Stimulated activated naive CD8-positive, alpha-beta T cell treated with anti-CD3 and anti-CD28 coated beads, Interleukin-15, Interleukin-2, amounts not matched to agents 100 ng/mL and 50 ng/mL, for 24 hours (primary cell): ENCODE measurements at regions not wholly inside any gene's neighbourhood (a gene's known extent, or its start where the extent isn't known, plus 50 kb on each side); places are given as distances from the start of the nearest gene placed in this dataset.
"Not testable (repeated sequence)": the region's sequence is repeated elsewhere in the genome, so short reads cannot be mapped to it uniquely, and the experiment has no call there.

Source experiments
- H3K27ac Mint-ChIP-seq: one replicate; pipeline ENCODE4 v1.8.0; 2021; ENCODE audit warnings: mild to moderate bottlenecking, mixed read lengths
- H3K27me3 Mint-ChIP-seq: one replicate; pipeline ENCODE4 v1.8.0; 2021; ENCODE audit warnings: mixed read lengths
- H3K36me3 Mint-ChIP-seq: one replicate; pipeline ENCODE4 v1.8.0; 2021; ENCODE audit warnings: low read depth, mixed read lengths
- H3K4me1 Mint-ChIP-seq: one replicate; pipeline ENCODE4 v1.8.0; 2021; ENCODE audit warnings: low read depth, mixed read lengths
- H3K4me3 Mint-ChIP-seq: one replicate; pipeline ENCODE4 v1.8.0; 2021; ENCODE audit warnings: mild to moderate bottlenecking, mixed read lengths
- H3K9me3 Mint-ChIP-seq: one replicate; pipeline ENCODE4 v1.8.0; 2021; ENCODE audit warnings: mixed read lengths

DNA sequence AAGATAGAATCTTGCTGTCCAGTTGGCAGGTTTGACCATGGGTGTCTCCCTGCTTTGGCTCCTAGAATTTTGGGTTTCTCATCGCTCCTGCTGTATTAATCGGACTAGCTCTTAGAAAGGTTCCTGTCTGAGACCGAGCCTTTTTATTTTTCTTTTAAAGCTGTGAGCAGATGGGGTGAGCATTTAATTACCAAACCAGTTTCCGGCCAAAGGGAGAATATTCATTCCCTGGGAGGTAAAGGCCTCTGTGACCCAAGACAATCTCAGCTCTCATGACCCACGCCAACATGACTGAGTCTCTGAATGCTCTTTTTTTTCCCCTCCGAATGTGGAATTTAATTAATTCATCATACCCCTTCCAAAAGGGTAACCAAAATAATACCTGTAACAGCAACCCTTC is 464.7 kb upstream of the TMEM132C start:
- no peaks in the 10 kb centered on the region for H3K36me3 Mint-ChIP-seq
- no peaks in the 10 kb centered on the region for H3K4me1 Mint-ChIP-seq
- no peaks in the 10 kb centered on the region for H3K9me3 Mint-ChIP-seq
- H3K27ac Mint-ChIP-seq: no peak overlapping the region
- H3K27me3 Mint-ChIP-seq: no peaks in the 10 kb centered on the region
- no peak overlapping the region for H3K4me3 Mint-ChIP-seq

DNA sequence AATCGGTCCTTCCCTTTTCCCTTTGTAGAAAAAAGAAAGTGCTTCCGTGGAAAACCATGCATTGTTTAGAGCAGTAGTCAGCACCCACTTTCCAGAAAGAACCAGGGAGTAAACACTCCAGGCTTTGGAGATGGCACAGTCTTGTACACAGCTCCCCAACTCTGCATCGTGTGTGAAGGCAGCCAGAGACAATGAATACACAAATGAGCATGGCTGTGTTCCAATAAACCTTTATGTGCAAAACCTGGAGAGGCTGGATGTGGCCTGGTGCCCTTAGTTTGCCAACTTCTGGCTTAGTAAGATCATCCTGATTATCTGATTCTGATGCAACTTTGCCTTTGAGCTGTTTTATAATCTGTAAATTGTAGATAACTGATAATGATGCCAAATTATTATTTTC is 463.4 kb upstream of the TMEM132C start:
- Mint-ChIP-seq H3K4me3 (no peak overlapping the region), H3K9me3 (no peaks in the 10 kb centered on the region), H3K4me1 (no peaks in the 10 kb centered on the region), H3K27me3 (no peaks in the 10 kb centered on the region), H3K27ac (no peak overlapping the region), H3K36me3 (no peaks in the 10 kb centered on the region)

DNA sequence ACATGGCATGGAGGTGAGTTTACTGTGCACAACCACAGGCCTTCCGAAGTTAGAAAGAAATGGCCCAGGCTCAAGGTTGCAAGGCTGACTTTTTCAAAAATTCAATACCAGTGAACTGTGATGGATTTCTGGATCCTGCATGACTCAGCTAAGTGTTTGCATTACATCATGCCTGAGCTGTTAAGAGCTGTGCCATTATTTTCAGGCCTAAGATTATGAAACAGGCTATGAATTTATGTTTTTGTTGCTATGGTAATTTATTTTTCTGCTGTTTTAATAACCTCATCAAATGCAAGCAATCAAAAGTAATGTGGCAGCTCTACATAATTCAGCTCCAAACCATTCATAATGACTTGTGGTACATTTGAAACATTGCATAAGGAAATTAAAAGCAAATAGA is 457.7 kb upstream of the TMEM132C start:
- H3K4me3 Mint-ChIP-seq: no peak overlapping the region
- no peaks in the 10 kb centered on the region for H3K36me3 Mint-ChIP-seq
- H3K9me3 Mint-ChIP-seq: peaks cover 10% of the 10 kb centered on the region
- H3K27ac Mint-ChIP-seq: no peak overlapping the region
- H3K27me3 Mint-ChIP-seq: no peaks in the 10 kb centered on the region
- no peaks in the 10 kb centered on the region for H3K4me1 Mint-ChIP-seq

DNA sequence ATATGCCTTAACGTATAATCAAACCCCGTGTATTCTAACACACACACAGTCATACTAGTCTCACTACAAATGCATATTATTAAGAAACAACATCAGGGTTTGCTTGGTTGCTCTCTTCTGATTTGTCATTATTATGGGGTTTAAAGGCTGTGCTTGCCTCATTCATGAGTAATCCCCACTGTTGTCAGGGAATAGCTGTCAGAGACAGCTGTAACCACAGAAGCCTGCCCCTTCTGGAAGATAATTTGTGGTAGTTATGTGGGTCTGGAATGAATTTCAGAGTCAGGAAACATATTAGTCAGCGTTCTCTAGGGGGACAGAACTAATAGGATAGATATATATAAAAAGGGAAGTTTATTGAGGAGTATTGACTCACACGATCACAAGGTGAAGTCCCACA is 456.9 kb upstream of the TMEM132C start:
- no peak overlapping the region for H3K4me3 Mint-ChIP-seq
- H3K27me3 Mint-ChIP-seq: no peaks in the 10 kb centered on the region
- H3K36me3 Mint-ChIP-seq: no peaks in the 10 kb centered on the region

DNA sequence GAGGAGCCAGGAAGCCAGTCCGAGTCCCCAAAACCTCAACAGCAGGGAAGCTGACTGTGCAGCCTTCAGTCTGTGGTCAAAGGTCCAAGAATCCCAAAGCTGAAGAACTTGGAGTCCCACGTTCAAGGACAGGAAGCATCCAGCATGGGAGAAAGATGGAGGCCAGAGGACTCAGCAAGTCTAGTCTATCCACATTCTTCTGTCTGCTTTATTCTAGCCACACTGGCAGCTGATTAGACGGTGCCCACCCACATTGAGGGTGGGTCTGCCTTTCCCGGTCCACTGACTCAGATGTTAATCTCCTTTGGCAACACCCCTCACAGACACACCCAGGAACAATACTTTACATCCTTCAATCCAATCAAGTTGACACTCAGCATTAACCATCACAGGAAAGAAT is 456.5 kb upstream of the TMEM132C start:
- H3K4me1 Mint-ChIP-seq, H3K4me3 Mint-ChIP-seq, H3K27ac Mint-ChIP-seq, H3K36me3 Mint-ChIP-seq, H3K27me3 Mint-ChIP-seq: not testable (repeated sequence)
- H3K9me3 Mint-ChIP-seq: peaks cover 11% of the 10 kb centered on the region

More for the DNA sequence above, 456.9 kb upstream of the TMEM132C start:
- peaks cover 10% of the 10 kb centered on the region for H3K9me3 Mint-ChIP-seq
- H3K27ac Mint-ChIP-seq: no peak overlapping the region
- H3K4me1 Mint-ChIP-seq: no peaks in the 10 kb centered on the region

DNA sequence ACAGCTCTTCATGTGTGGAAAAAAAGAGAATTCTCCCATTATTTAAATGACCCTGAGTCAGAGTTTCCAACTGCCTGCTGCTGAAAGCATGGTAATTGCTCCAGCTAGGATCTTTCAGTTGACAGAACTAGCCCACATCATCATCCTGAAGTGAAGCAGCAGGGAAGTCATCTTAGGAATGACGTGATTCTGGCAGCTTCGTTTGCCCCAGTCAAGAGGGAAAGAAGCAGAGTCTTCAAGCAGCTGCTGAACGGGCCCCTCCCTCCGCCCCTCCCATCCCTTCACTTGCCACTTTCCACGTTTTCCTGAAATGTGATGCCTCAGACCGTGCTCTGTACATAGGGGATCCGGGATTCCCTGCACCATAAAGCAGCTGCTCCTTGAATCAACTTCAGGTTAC is 455.0 kb upstream of the TMEM132C start:
- Mint-ChIP-seq H3K4me1 (no peaks in the 10 kb centered on the region), H3K27ac (no peak overlapping the region), H3K4me3 (no peak overlapping the region), H3K9me3 (peaks cover 13% of the 10 kb centered on the region), H3K27me3 (no peaks in the 10 kb centered on the region), H3K36me3 (no peaks in the 10 kb centered on the region)

DNA sequence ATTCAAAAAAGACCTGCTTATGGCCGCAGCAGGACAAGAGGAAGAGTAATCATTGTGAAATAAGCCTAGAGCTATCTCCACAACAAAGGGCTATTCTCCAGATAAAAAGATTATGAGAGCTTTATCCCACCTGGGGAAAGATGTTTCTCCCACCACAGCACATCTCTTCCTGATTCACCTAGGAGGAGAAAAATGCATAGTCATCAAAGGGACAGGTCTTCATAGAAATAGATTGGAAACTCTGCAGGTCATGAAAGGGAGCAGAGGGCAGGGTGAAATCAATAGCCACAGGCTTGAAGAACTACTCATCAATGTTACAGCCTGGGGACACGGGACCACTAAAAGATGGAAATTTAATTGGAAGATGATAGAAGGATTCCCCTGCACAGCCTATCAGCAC is 453.8 kb upstream of the TMEM132C start:
- Mint-ChIP-seq H3K4me3 (no peak overlapping the region), H3K36me3 (no peaks in the 10 kb centered on the region), H3K27ac (no peak overlapping the region)

DNA sequence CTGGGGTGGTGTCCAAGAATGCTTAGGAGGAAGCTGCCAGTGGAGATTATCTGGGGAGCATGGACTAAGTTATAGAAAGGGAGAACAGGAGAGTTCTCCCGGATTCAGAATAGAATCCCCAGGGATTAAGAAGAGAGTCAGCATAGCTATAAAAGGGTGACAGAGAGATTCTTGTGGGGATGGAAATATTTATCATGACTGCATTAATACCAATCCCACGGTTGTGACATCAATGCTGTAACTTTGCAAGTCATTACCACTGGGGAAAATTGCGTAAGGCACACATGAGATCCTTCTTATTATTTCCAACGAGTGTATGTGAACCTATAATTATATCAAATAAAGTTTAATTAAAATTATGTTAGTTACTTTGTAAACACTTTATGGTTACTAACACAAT is 447.9 kb upstream of the TMEM132C start:
- Mint-ChIP-seq H3K36me3 (no peaks in the 10 kb centered on the region), H3K9me3 (peaks cover 4% of the 10 kb centered on the region), H3K4me1 (no peaks in the 10 kb centered on the region), H3K27me3 (no peaks in the 10 kb centered on the region), H3K27ac (no peak overlapping the region), H3K4me3 (no peak overlapping the region)

More for the DNA sequence above, 453.8 kb upstream of the TMEM132C start:
- Mint-ChIP-seq H3K9me3 (peaks cover 13% of the 10 kb centered on the region), H3K27me3 (no peaks in the 10 kb centered on the region), H3K4me1 (no peaks in the 10 kb centered on the region)

DNA sequence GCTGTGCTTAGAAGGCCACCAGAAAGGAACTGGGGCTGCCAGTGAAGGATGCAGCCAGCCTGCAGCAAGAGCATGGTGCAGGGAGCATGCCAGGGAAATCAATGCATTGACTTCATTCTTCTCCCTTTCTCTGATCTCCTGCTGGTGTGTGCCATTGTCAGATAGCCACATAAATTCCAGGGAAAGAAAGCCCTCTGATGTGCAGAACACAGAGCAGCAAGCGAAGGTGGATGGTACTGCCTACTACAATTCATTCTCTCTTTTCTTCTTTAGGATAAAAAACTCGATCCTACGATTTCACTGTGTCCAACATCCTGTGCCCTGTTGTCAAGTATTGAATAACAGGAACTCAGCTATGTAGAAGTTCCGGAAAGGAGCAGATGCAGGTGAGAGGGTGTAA is 446.7 kb upstream of the TMEM132C start:
- Mint-ChIP-seq H3K4me3 (no peak overlapping the region), H3K27ac (no peak overlapping the region), H3K36me3 (no peaks in the 10 kb centered on the region), H3K27me3 (no peaks in the 10 kb centered on the region), H3K9me3 (peaks cover 11% of the 10 kb centered on the region), H3K4me1 (no peaks in the 10 kb centered on the region)

DNA sequence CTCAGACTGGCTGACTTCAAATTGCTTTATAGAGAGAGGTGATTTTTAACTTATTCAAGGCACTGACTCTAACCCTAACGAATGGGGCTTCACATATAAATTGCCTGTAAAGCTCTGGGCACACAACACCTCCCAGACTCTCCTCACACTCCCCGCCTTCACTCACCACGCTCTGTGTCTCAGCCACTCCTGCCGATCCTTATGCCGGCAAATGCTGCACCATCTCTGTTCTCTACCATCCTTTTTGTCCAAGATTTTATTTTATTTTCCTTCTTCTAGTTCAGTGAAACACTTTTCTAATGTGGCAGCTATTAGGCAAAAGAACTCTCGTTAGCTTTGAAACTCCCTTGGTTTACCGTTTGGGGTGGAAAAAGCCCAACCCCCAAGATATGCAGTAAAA is 446.1 kb upstream of the TMEM132C start:
- no peak overlapping the region for H3K27ac Mint-ChIP-seq
- H3K4me3 Mint-ChIP-seq: no peak overlapping the region
- no peaks in the 10 kb centered on the region for H3K27me3 Mint-ChIP-seq
- no peaks in the 10 kb centered on the region for H3K36me3 Mint-ChIP-seq
- H3K9me3 Mint-ChIP-seq: peaks cover 10% of the 10 kb centered on the region
- no peaks in the 10 kb centered on the region for H3K4me1 Mint-ChIP-seq

DNA sequence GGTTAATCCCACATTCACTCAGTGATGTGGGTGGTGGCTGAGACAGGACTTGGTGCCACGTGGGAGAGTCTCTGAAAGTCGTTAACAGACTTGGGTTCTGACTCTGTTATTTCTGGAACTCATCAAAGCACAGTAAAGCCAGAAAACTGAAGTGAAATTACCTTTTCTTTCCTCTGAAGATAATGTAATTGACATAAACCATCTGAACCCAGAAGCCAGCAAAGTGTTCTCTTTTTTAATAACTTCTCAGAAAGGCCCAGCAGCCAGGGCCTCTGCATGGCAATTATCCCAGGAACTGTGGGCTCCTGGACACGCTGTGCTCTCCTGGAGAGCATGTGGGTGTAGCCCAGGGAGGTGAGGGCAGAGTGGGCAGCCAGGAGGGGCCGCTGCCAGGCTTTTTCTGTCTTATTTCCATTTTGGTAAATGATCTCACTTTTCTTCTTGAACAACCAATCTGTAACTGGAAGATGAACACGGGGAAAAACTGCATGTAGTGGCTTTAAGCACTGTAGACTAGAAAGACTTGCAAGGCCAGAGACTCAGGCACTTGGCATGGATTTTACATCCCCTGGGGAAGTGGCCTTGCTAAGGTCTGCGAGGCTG is 444.1 kb upstream of the TMEM132C start:
- no peaks in the 10 kb centered on the region for H3K36me3 Mint-ChIP-seq
- H3K4me1 Mint-ChIP-seq: no peaks in the 10 kb centered on the region
- H3K9me3 Mint-ChIP-seq: peaks cover 10% of the 10 kb centered on the region
- no peak overlapping the region for H3K4me3 Mint-ChIP-seq
- H3K27me3 Mint-ChIP-seq: no peaks in the 10 kb centered on the region
- no peak overlapping the region for H3K27ac Mint-ChIP-seq

DNA sequence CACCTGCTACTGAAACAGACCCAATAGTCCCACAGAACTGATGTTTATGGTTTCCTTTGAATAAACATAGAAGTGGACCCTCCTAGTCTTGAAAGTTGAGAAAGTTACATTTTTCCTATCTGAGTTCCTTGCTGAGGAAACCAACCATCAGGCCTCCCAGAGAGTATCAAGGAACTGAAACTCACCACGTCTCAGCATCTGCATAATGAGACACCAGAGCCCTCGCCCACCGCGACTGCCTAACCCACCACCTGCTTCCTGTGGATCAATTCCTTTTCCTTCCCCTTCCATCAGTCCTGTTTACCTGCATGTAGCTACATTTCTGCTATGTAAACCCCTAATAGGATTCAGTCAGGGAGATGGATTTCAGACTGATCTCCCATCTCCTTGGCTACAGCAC is 443.2 kb upstream of the TMEM132C start:
- no peak overlapping the region for H3K4me3 Mint-ChIP-seq
- H3K4me1 Mint-ChIP-seq: no peaks in the 10 kb centered on the region
- no peak overlapping the region for H3K27ac Mint-ChIP-seq
- no peaks in the 10 kb centered on the region for H3K36me3 Mint-ChIP-seq
- no peaks in the 10 kb centered on the region for H3K27me3 Mint-ChIP-seq
- H3K9me3 Mint-ChIP-seq: peaks cover 15% of the 10 kb centered on the region

DNA sequence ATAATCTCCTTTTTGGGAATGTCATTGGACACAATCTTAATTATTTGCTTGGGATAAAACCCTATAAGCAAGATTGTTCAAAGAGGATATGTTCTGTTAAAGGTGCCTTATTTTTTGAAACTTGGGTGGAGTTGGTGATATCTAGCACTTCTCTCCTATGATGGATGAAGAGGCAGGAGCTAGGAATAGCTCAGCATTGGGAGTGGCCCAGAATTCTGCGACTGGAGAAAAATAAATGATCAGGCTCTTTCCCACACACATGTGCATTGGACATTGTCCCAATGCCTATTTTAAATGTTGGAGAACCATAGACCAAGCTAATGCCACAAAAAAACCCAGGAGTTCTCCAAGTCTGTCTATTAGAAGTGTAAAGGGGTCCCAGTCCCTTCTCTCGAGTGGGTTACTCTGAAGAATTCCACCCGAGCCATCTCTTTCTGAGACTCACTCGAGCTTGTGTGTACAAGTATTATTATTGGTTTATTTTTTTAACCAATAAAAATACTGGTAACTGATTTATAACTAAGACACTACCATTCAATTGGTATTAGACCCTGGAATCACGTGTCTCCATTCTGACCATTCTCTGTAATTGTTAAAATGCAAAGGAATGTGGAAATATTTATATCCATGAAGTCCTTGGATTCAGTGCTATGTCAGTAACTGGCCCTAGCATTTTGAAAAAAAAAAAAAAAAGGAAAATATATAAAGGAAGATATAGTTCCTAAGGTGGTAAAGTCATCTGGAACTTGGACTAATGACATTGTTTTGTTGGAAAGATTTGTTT is 437.5 kb upstream of the TMEM132C start:
- no peaks in the 10 kb centered on the region for H3K4me1 Mint-ChIP-seq
- H3K4me3 Mint-ChIP-seq: no peak overlapping the region
- H3K9me3 Mint-ChIP-seq: peaks cover 24% of the 10 kb centered on the region
- no peaks in the 10 kb centered on the region for H3K36me3 Mint-ChIP-seq
- H3K27ac Mint-ChIP-seq: no peak overlapping the region
- no peaks in the 10 kb centered on the region for H3K27me3 Mint-ChIP-seq

DNA sequence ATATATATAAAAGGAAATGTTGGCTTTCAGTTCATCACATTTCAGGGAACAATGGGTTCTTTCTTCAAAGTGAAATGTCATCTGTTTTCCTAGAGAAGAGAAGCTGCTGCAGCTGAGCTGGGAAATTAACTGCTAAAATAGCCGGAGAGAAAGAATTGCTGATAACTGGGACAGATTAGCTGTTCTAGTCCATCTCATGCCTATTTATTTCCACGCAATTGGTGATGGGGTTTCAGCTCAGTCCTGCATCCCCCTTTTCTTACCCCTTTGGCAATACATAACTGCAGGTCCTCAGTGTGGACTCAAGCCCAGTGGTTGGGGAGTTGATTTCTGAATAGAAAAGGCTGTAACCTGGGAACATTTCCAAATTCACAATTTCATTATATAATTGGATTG is 436.9 kb upstream of the TMEM132C start:
- no peaks in the 10 kb centered on the region for H3K27me3 Mint-ChIP-seq
- no peak overlapping the region for H3K4me3 Mint-ChIP-seq
- H3K36me3 Mint-ChIP-seq: no peaks in the 10 kb centered on the region
- H3K9me3 Mint-ChIP-seq: peaks cover 25% of the 10 kb centered on the region
- no peak overlapping the region for H3K27ac Mint-ChIP-seq
- H3K4me1 Mint-ChIP-seq: no peaks in the 10 kb centered on the region

DNA sequence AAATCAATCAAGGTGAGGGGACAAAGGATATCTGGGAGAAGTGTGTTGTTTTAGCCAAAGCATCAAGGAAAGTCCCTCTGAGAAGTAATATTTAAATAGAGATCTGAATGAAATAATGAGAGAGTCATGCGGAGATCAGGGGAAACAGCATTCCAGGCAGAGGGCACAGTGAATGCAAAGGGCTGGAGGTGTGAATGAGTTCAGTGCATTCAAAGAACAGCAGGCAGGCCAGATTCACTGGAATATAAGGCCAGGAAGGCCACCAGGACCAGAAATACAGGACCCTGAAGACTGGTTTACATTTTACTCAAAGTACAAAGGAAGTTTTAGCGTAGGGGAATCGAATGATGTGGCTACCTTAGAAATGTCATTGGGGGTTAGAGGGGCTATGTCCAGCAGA is 436.2 kb upstream of the TMEM132C start:
- Mint-ChIP-seq H3K4me3 (no peak overlapping the region), H3K27ac (no peak overlapping the region), H3K4me1 (no peaks in the 10 kb centered on the region), H3K9me3 (peaks cover 20% of the 10 kb centered on the region), H3K27me3 (no peaks in the 10 kb centered on the region), H3K36me3 (no peaks in the 10 kb centered on the region)

DNA sequence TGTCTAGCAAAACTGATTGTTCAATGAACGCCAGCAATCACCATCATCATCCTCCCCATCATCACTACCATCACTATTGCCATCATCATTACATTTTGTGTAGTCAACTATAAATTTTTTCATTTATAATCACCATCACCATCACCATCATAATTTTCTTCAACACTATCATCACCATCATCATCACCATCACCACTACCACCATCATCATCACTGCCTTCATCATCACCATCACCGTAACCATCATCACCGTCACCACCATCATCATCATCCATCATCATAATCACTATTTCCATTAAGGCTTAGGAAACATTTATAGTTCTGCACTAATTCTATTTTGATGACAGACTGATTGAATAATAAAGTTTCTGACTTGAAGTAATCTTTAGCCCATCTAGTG is 434.8 kb upstream of the TMEM132C start:
- Mint-ChIP-seq H3K4me3 (no peak overlapping the region), H3K4me1 (no peaks in the 10 kb centered on the region), H3K36me3 (no peaks in the 10 kb centered on the region), H3K27ac (no peak overlapping the region), H3K27me3 (no peaks in the 10 kb centered on the region), H3K9me3 (peaks cover 20% of the 10 kb centered on the region)
